MM.1S (cell line): ENCODE measurements at regions not wholly inside any gene's neighbourhood (a gene's known extent, or its start where the extent isn't known, plus 50 kb on each side); places are given as distances from the start of the nearest gene placed in this dataset.
"Not testable (repeated sequence)": the region's sequence is repeated elsewhere in the genome, so short reads cannot be mapped to it uniquely, and the experiment has no call there.

Experiments
- DNase-seq: peaks from one replicate; pipeline ENCODE4 v3.0.0-alpha.2; 2015
- H2AFZ ChIP-seq: fragments of 300-600 bp; sonication (generic); 2 replicates; pipeline ENCODE4 v1.6.0; 2016; ENCODE audit warnings: antibody characterized with exemption, low read length
- H3F3A ChIP-seq: fragments of 300-600 bp; sonication (generic); 2 replicates; pipeline ENCODE4 v1.6.1; 2016; ENCODE audit warnings: mild to moderate bottlenecking, antibody characterized with exemption, low read length, moderate library complexity, mixed read lengths; ENCODE audit not compliant: insufficient read depth
- H3K27ac ChIP-seq: fragments of 300-600 bp; sonication (generic); 2 replicates; pipeline ENCODE4 v1.5.1; 2016; ENCODE audit warnings: mild to moderate bottlenecking, low read length
- H3K27me3 ChIP-seq: fragments of 300-600 bp; sonication (generic); replicated peaks from 2 replicates; pipeline ENCODE4 v1.6.0; 2016; ENCODE audit warnings: low read length; ENCODE audit not compliant: insufficient read depth
- H3K36me3 ChIP-seq: fragments of 300-600 bp; sonication (generic); replicated peaks from 2 replicates; pipeline ENCODE4 v1.6.1; 2016; ENCODE audit warnings: mild to moderate bottlenecking, low read length, mixed read lengths; ENCODE audit not compliant: insufficient read depth
- H3K4me1 ChIP-seq: fragments of 300-600 bp; sonication (generic); 2 replicates; pipeline ENCODE4 v1.6.1; 2016; ENCODE audit warnings: low read length, mixed read lengths
- H3K4me2 ChIP-seq: fragments of 300-600 bp; sonication (generic); 2 replicates; pipeline ENCODE4 v1.6.0; 2016; ENCODE audit warnings: low read depth, low read length
- H3K4me3 ChIP-seq: fragments of 300-600 bp; sonication (generic); 2 replicates; pipeline ENCODE4 v1.5.1; 2016; ENCODE audit warnings: low read length, mixed read lengths
- H3K79me2 ChIP-seq: fragments of 300-600 bp; sonication (generic); 2 replicates; pipeline ENCODE4 v1.6.1; 2016; ENCODE audit warnings: mixed run types, low read length, mixed read lengths
- H3K9ac ChIP-seq: fragments of 300-600 bp; sonication (generic); 2 replicates; pipeline ENCODE4 v1.6.1; 2016; ENCODE audit warnings: low read length, mixed read lengths
- H3K9me2 ChIP-seq: fragments of 300-600 bp; sonication (generic); replicated peaks from 2 replicates; pipeline ENCODE4 v1.6.1; 2016; ENCODE audit warnings: mild to moderate bottlenecking, low read length, mixed read lengths; ENCODE audit not compliant: insufficient read depth
- H3K9me3 ChIP-seq: fragments of 300-600 bp; sonication (generic); replicated peaks from 2 replicates; pipeline ENCODE4 v1.6.1; 2016; ENCODE audit warnings: mild to moderate bottlenecking, low read length, mixed read lengths; ENCODE audit not compliant: insufficient read depth
- H4K20me1 ChIP-seq: fragments of 300-600 bp; sonication (generic); 2 replicates; pipeline ENCODE4 v1.6.1; 2016; ENCODE audit warnings: mild to moderate bottlenecking, low read length, moderate library complexity, mixed read lengths; ENCODE audit not compliant: insufficient read depth
- CTCF ChIP-seq: fragments of 300-600 bp; sonication (generic); IDR thresholded peaks from 2 replicates; pipeline ENCODE4 v1.5.1; 2016; ENCODE audit warnings: antibody characterized with exemption, low read length, mixed read lengths
- EZH2 ChIP-seq: fragments of 300-600 bp; sonication (generic); optimal IDR thresholded peaks from 2 replicates; pipeline ENCODE3; 2017; ENCODE audit warnings: low read depth, mild to moderate bottlenecking, antibody characterized with exemption, low read length, mixed read lengths
- EZH2phosphoT487 ChIP-seq: fragments of 300-600 bp; sonication (generic); IDR thresholded peaks from 2 replicates; pipeline ENCODE4 v1.6.1; 2018; ENCODE audit warnings: antibody characterized with exemption, low read length

GRCh38 chr1:170445096-170445495 is 86.9 kb upstream of the GORAB start:
- no peaks in the 10 kb centered on the region for H3K4me1 ChIP-seq
- H3K9me2 ChIP-seq: no peaks in the 10 kb centered on the region
- H3K9me3 ChIP-seq: no peaks in the 10 kb centered on the region
- no peaks in the 10 kb centered on the region for H3K27me3 ChIP-seq
- TF ChIP-seq EZH2 (no peak), CTCF (no peak), EZH2phosphoT487 (no peak)
- H3K4me2 ChIP-seq: no peak overlapping the region
- DNase-seq: no peak
- H3K79me2 ChIP-seq: no peaks in the 10 kb centered on the region
- H3K4me3 ChIP-seq: no peak overlapping the region
- H2AFZ ChIP-seq: no peak overlapping the region
- H3K9ac ChIP-seq: no peak overlapping the region
- no peaks in the 10 kb centered on the region for H4K20me1 ChIP-seq
- H3K36me3 ChIP-seq: no peaks in the 10 kb centered on the region
- no peak overlapping the region for H3K27ac ChIP-seq
- H3F3A ChIP-seq: no peaks in the 10 kb centered on the region

GRCh38 chr1:170448661-170449158 is 83.3 kb upstream of the GORAB start:
- H3K27me3 ChIP-seq: no peaks in the 10 kb centered on the region
- H3K9ac ChIP-seq: no peak overlapping the region
- no peaks in the 10 kb centered on the region for H4K20me1 ChIP-seq
- TF ChIP-seq CTCF (no peak), EZH2phosphoT487 (no peak), EZH2 (no peak)
- H3F3A ChIP-seq: no peaks in the 10 kb centered on the region
- no peaks in the 10 kb centered on the region for H3K9me3 ChIP-seq
- H3K4me2 ChIP-seq: no peak overlapping the region
- H2AFZ ChIP-seq: no peak overlapping the region
- no peaks in the 10 kb centered on the region for H3K4me1 ChIP-seq
- no peaks in the 10 kb centered on the region for H3K79me2 ChIP-seq
- H3K27ac ChIP-seq: no peak overlapping the region
- no peak for DNase-seq
- H3K4me3 ChIP-seq: no peak overlapping the region
- no peaks in the 10 kb centered on the region for H3K9me2 ChIP-seq
- H3K36me3 ChIP-seq: no peaks in the 10 kb centered on the region

GRCh38 chr1:170457325-170458050 is 74.5 kb upstream of the GORAB start:
- peak; percentile 13; the same call in 1 of the 2 replicates for TF ChIP-seq CTCF
- not testable (repeated sequence) for H4K20me1 ChIP-seq

More at GRCh38 chr1:170457325-170458050, 74.5 kb upstream of the GORAB start:
- H3K9me3 ChIP-seq, H3K9me2 ChIP-seq, H3K4me3 ChIP-seq, H3K4me2 ChIP-seq, DNase-seq, H2AFZ ChIP-seq, H3K27me3 ChIP-seq, H3K36me3 ChIP-seq, H3K9ac ChIP-seq, H3K79me2 ChIP-seq, H3F3A ChIP-seq, H3K4me1 ChIP-seq, H3K27ac ChIP-seq: not testable (repeated sequence)
